ENCODE measurements at regions not wholly inside any gene's neighbourhood (a gene's known extent, or its start where the extent isn't known, plus 50 kb on each side); places are given as distances from the start of the nearest gene placed in this dataset.

- CTCF ChIA-PET = no interaction called here
- Histone ChIP-seq H3K9me3 (ENCODE audit: low read depth, low read length, poor library complexity, severe bottlenecking) (no peaks in the 10 kb centered on the region), H3K4me3 (ENCODE audit: low read depth, low read length, poor library complexity, severe bottlenecking) (no peak overlapping the region), H3K27me3 (replicated peaks; ENCODE audit: insufficient read depth, low read depth, low read length, poor library complexity) (no peaks in the 10 kb centered on the region), H3K27ac (ENCODE audit: low read depth, low read length, poor library complexity, severe bottlenecking) (no peak overlapping the region), H3K4me1 (ENCODE audit: insufficient read depth, low read length, poor library complexity, severe bottlenecking) (no peaks in the 10 kb centered on the region), H3K36me3 (ENCODE audit: insufficient read depth, low read length, poor library complexity, severe bottlenecking) (no peaks in the 10 kb centered on the region)
- POLR2A ChIA-PET (ENCODE audit: low non-redundant PET) = no interaction called here
- DNase-seq (ENCODE audit: low spot score) = no peak
- intact Hi-C loops (cut with micrococcal nuclease; ENCODE audit: unreplicated experiment) = no loop called here
- no peak for TF ChIP-seq EZH2 (IDR thresholded peaks at IDR 0.05; ENCODE audit: borderline replicate concordance, low read depth, low read length, poor library complexity, severe bottlenecking)
- TF ChIP-seq CTCF (conservative IDR thresholded peaks at IDR 0.05; ENCODE audit: low read depth, low read length) = no peak
- no TSS peak for BruUV-seq (replicated peaks)
Measured at GRCh38 chr4:31283679-31284078, 563.5 kb downstream of the PCDH7 start.

DNA sequence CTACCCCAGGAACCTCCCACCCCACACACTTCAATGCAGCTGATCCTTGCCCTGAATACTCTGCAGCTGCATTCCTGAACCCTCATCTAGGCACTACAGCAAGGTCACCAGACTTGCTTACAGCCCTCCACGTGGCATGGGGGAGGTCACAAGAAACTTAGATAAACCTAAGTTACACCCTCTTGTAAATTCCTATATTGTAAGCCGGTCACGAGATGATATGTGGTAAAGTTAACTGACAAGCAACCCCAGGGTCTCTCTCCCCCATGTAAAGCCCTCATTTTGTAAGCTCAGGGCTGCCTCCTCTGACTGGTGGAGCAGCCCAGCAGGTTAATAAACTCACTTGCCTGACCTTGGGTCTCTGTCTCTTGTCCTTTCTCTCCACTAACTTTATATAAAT lies 570.7 kb downstream of the PCDH7 start:
- ChIA-PET CTCF (no interaction called here), POLR2A (ENCODE audit: low non-redundant PET) (no interaction called here)
- no TSS peak for BruUV-seq (replicated peaks)
- no peak for DNase-seq (ENCODE audit: low spot score)
- Histone ChIP-seq H3K9me3 (ENCODE audit: low read depth, low read length, poor library complexity, severe bottlenecking) (no peaks in the 10 kb centered on the region), H3K4me3 (ENCODE audit: low read depth, low read length, poor library complexity, severe bottlenecking) (no peak overlapping the region), H3K4me1 (ENCODE audit: insufficient read depth, low read length, poor library complexity, severe bottlenecking) (no peaks in the 10 kb centered on the region), H3K27ac (ENCODE audit: low read depth, low read length, poor library complexity, severe bottlenecking) (no peak overlapping the region), H3K27me3 (replicated peaks; ENCODE audit: insufficient read depth, low read depth, low read length, poor library complexity) (no peaks in the 10 kb centered on the region), H3K36me3 (ENCODE audit: insufficient read depth, low read length, poor library complexity, severe bottlenecking) (no peaks in the 10 kb centered on the region)
- TF ChIP-seq CTCF (conservative IDR thresholded peaks at IDR 0.05; ENCODE audit: low read depth, low read length) (no peak), EZH2 (IDR thresholded peaks at IDR 0.05; ENCODE audit: borderline replicate concordance, low read depth, low read length, poor library complexity, severe bottlenecking) (no peak)
- intact Hi-C loops (cut with micrococcal nuclease; ENCODE audit: unreplicated experiment) = no loop called here

DNA sequence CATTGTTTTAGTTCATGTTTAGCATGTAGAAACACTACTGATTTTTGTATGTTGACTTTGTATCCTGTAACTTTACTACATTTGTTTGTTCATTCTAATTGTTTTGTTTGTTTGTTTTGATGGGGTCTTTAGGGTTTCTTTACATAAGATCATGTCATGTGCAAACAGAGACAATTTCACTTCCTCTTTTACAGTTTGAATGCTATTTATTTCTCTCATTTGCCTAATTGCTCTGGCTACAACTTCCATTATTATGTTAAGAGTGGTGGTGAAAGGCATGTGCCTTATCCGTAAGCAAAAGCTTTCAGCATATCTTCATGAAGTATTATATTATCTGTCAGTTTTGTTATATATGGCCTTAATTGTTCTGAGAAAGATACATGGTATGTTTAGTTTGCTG lies 571.1 kb downstream of the PCDH7 start:
- H3K36me3 ChIP-seq (ENCODE audit: insufficient read depth, low read length, poor library complexity, severe bottlenecking) = no peaks in the 10 kb centered on the region
- TF ChIP-seq EZH2 (IDR thresholded peaks at IDR 0.05; ENCODE audit: borderline replicate concordance, low read depth, low read length, poor library complexity, severe bottlenecking) (no peak), CTCF (conservative IDR thresholded peaks at IDR 0.05; ENCODE audit: low read depth, low read length) (no peak)
- no peak overlapping the region for H3K27ac ChIP-seq (ENCODE audit: low read depth, low read length, poor library complexity, severe bottlenecking)
- BruUV-seq (replicated peaks) = no TSS peak
- ChIA-PET POLR2A (ENCODE audit: low non-redundant PET) (no interaction called here), CTCF (no interaction called here)
- no peaks in the 10 kb centered on the region for H3K4me1 ChIP-seq (ENCODE audit: insufficient read depth, low read length, poor library complexity, severe bottlenecking)
- no peak overlapping the region for H3K4me3 ChIP-seq (ENCODE audit: low read depth, low read length, poor library complexity, severe bottlenecking)
- intact Hi-C loops (cut with micrococcal nuclease; ENCODE audit: unreplicated experiment) = no loop called here
- H3K9me3 ChIP-seq (ENCODE audit: low read depth, low read length, poor library complexity, severe bottlenecking) = no peaks in the 10 kb centered on the region
- H3K27me3 ChIP-seq (replicated peaks; ENCODE audit: insufficient read depth, low read depth, low read length, poor library complexity) = no peaks in the 10 kb centered on the region
- DNase-seq (ENCODE audit: low spot score) = no peak
